Adrenal gland (tissue), 5 donors: ENCODE measurements at regions not wholly inside any gene's neighbourhood (a gene's known extent, or its start where the extent isn't known, plus 50 kb on each side); places are given as distances from the start of the nearest gene placed in this dataset.

ENCODE experiments used
- CTCF ChIP-seq, 6 experiments: fragments of 450-650 bp in 4 of 6; fragments of 200-600 bp in 2 of 6; sonication (generic) in 1 of 6; IDR thresholded peaks; 1 replicate in 5 of 6; 2 replicates in 1 of 6; pipeline versions ENCODE4 v1.5.1 to v1.8.0; 2016 to 2021; ENCODE audit warnings: antibody characterized with exemption in 6 of 6, mild to moderate bottlenecking in 2 of 6, moderate library complexity in 1 of 6
- POLR2A ChIP-seq, 2 donors: fragments of 450-650 bp; IDR thresholded peaks; one replicate each; pipeline ENCODE4 v1.6.1; 2017; ENCODE audit warnings: antibody characterized with exemption in 2 of 2, mild to moderate bottlenecking in 2 of 2, moderate library complexity in 1 of 2
- donor health status: DM: no; HTN: no; CAD: no.

GRCh38 chr3:107189158-107189791 is 188.0 kb upstream of the CCDC54 start:
- TF ChIP-seq CTCF (IDR thresholded peaks at IDR 0.05) (no peak), POLR2A (IDR thresholded peaks at IDR 0.05) (no peak)
